ENCODE measurements at regions not wholly inside any gene's neighbourhood (a gene's known extent, or its start where the extent isn't known, plus 50 kb on each side); places are given as distances from the start of the nearest gene placed in this dataset.

DNA sequence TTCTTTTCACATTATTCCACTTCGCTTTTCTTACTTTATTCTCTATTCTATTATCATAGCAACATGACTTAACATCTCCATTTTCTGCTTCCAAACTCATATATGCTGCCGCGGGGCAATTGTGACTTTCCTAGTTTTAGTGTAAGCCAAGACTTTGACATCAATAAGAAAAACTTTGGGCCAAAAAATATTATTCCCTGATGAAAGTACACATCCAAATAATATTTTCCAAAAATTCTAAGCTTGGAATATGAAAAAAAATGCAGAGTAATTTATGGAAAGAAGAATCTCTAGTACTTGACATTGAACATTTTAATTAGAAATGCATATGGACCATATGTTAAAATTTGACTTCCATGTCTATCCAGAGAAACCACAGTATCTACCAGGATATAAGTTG lies 995.1 kb upstream of the INTU start:
- no peaks in the 10 kb centered on the region for H3K79me2 ChIP-seq (ENCODE audit: control insufficient read depth, insufficient read depth, low read length)
- no peak overlapping the region for H2AFZ ChIP-seq (ENCODE audit: control insufficient read depth, low read depth, low read length)
- CTCF ChIA-PET: no interaction called here
- H3K9me3 ChIP-seq (replicated peaks; ENCODE audit: control insufficient read depth, insufficient read depth, low read length): no peaks in the 10 kb centered on the region
- RAD21 ChIA-PET (ENCODE audit: unreplicated experiment): no interaction called here
- H3K9ac ChIP-seq (ENCODE audit: control insufficient read depth, insufficient read depth, low read length): no peak overlapping the region
- H3K27ac ChIP-seq (ENCODE audit: control insufficient read depth, insufficient read depth): no peak overlapping the region
- BruUV-seq (replicated peaks): no TSS peak
- no peak overlapping the region for H3K4me3 ChIP-seq
- no peaks in the 10 kb centered on the region for H3K27me3 ChIP-seq (replicated peaks in 1 of 2; ENCODE audit: control insufficient read depth in 2 of 2, insufficient read depth in 2 of 2, low read length in 1 of 2)
- ATAC-seq: no peak
- SMC1A ChIA-PET (ENCODE audit: uncharacterized antibody, unreplicated experiment): interaction anchor here (1.7 kb wide), 1 partner anchor 11 kb away, joined by 4 read pairs; no protein-coding TSS in a partner anchor
- WGBS (ENCODE audit: insufficient coverage, insufficient replicate concordance, low lambda C conversion rate, missing lambda C conversion rate): 60% methylated on average over 3 of the region's 3 CpGs
- no peaks in the 10 kb centered on the region for H3K4me1 ChIP-seq (ENCODE audit: control insufficient read depth, insufficient read depth, low read length)
- intact Hi-C loops (cut with micrococcal nuclease; ENCODE audit: unreplicated experiment): no loop called here
- POLR2A ChIA-PET: no interaction called here
- in situ Hi-C loops (cut with MboI): no loop called here
- no peak overlapping the region for H3K4me2 ChIP-seq (ENCODE audit: control insufficient read depth, insufficient read depth)
- DNase-seq (ENCODE audit: low read depth, low spot score): no peak
- no peaks in the 10 kb centered on the region for H4K20me1 ChIP-seq (ENCODE audit: control insufficient read depth, insufficient read depth)
- no peak for FAIRE-seq
- H3K36me3 ChIP-seq (ENCODE audit: control insufficient read depth in 2 of 2, insufficient read depth in 2 of 2, low read length in 1 of 2): no peaks in the 10 kb centered on the region
- TF ChIP-seq RB1 (IDR thresholded peaks at IDR 0.05; ENCODE audit: borderline replicate concordance) (no peak), MXI1 (IDR thresholded peaks at IDR 0.05; ENCODE audit: low read depth, low read length) (no peak), SMARCA5 (IDR thresholded peaks at IDR 0.05) (no peak), RUNX3 (IDR thresholded peaks at IDR 0.05; ENCODE audit: low read length) (no peak), RELA (IDR thresholded peaks at IDR 0.05; ENCODE audit: borderline replicate concordance, partially characterized antibody) (no peak), ASH2L (IDR thresholded peaks at IDR 0.05; ENCODE audit: borderline replicate concordance, low read depth) (no peak), SMAD5 (IDR thresholded peaks at IDR 0.05; ENCODE audit: low read depth) (no peak), NFYB (IDR thresholded peaks at IDR 0.05; ENCODE audit: insufficient read depth, low read depth, low read length) (no peak), ZBTB33 (IDR thresholded peaks at IDR 0.05) (no peak), SUPT20H (IDR thresholded peaks at IDR 0.05; ENCODE audit: borderline replicate concordance, control insufficient read depth, low read depth, low read length) (no peak), HSF1 (IDR thresholded peaks at IDR 0.05; ENCODE audit: low read depth, low read length) (no peak), CBX3 (IDR thresholded peaks at IDR 0.05; ENCODE audit: borderline replicate concordance, low read depth) (no peak), CREB1 (IDR thresholded peaks at IDR 0.05; ENCODE audit: low read depth) (no peak), IRF4 (IDR thresholded peaks at IDR 0.05; ENCODE audit: low read depth, low read length) (no peak)
- TF ChIP-seq, protein P1, sequence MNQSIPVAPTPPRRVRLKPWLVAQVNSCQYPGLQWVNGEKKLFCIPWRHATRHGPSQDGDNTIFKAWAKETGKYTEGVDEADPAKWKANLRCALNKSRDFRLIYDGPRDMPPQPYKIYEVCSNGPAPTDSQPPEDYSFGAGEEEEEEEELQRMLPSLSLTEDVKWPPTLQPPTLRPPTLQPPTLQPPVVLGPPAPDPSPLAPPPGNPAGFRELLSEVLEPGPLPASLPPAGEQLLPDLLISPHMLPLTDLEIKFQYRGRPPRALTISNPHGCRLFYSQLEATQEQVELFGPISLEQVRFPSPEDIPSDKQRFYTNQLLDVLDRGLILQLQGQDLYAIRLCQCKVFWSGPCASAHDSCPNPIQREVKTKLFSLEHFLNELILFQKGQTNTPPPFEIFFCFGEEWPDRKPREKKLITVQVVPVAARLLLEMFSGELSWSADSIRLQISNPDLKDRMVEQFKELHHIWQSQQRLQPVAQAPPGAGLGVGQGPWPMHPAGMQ (IDR thresholded peaks at IDR 0.05; ENCODE audit: borderline replicate concordance): no peak
- TF ChIP-seq, protein P2, sequence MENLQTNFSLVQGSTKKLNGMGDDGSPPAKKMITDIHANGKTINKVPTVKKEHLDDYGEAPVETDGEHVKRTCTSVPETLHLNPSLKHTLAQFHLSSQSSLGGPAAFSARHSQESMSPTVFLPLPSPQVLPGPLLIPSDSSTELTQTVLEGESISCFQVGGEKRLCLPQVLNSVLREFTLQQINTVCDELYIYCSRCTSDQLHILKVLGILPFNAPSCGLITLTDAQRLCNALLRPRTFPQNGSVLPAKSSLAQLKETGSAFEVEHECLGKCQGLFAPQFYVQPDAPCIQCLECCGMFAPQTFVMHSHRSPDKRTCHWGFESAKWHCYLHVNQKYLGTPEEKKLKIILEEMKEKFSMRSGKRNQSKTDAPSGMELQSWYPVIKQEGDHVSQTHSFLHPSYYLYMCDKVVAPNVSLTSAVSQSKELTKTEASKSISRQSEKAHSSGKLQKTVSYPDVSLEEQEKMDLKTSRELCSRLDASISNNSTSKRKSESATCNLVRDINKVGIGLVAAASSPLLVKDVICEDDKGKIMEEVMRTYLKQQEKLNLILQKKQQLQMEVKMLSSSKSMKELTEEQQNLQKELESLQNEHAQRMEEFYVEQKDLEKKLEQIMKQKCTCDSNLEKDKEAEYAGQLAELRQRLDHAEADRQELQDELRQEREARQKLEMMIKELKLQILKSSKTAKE (IDR thresholded peaks at IDR 0.05; ENCODE audit: low read depth, poor library complexity, severe bottlenecking): no peak
- TF ChIP-seq, protein P3, sequence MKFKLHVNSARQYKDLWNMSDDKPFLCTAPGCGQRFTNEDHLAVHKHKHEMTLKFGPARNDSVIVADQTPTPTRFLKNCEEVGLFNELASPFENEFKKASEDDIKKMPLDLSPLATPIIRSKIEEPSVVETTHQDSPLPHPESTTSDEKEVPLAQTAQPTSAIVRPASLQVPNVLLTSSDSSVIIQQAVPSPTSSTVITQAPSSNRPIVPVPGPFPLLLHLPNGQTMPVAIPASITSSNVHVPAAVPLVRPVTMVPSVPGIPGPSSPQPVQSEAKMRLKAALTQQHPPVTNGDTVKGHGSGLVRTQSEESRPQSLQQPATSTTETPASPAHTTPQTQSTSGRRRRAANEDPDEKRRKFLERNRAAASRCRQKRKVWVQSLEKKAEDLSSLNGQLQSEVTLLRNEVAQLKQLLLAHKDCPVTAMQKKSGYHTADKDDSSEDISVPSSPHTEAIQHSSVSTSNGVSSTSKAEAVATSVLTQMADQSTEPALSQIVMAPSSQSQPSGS (IDR thresholded peaks at IDR 0.05; ENCODE audit: low read length): no peak
